ENCODE measurements at regions not wholly inside any gene's neighbourhood (a gene's known extent, or its start where the extent isn't known, plus 50 kb on each side); places are given as distances from the start of the nearest gene placed in this dataset.

DNA sequence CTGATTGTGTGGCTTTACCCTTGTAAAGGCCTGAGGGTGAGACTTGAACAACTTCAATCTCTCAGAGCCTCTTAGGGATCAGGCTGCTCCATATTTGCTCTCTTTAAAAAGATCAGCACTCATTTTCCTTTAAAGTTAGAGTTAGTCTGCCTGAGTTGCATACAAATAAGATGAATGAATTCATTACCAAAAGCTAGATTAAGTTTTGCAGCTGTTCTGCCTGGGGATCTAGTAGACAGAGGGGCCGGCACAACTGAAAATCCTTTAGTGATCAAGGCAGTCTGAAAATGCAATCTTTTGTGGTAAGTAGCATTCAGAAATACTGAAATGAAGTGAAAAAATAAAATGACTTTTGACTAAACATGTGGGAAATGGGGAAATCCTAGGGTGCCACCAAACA lies 264.0 kb downstream of the MAN2A1 start:
- ATAC-seq, result no peak
- TF ChIP-seq POLR2AphosphoS5 (IDR thresholded peaks at IDR 0.05; ENCODE audit: low read depth) (no peak), JUNB (IDR thresholded peaks at IDR 0.05; ENCODE audit: unreplicated experiment) (no peak), NANOG (IDR thresholded peaks at IDR 0.05; ENCODE audit: borderline replicate concordance) (no peak), STAT1 (IDR thresholded peaks at IDR 0.05; ENCODE audit: unreplicated experiment) (no peak), EZH2phosphoT487 (IDR thresholded peaks at IDR 0.05; ENCODE audit: unreplicated experiment) (no peak), EZH2 (IDR thresholded peaks at IDR 0.05; ENCODE audit: low read depth, unreplicated experiment) (no peak), CREB1 (CRISPR knock-in tag; IDR thresholded peaks at IDR 0.05; ENCODE audit: low read depth) (no peak), ZNF331 (CRISPR knock-in tag; IDR thresholded peaks at IDR 0.05; ENCODE audit: low read depth) (no peak), ZNF114 (CRISPR knock-in tag; IDR thresholded peaks at IDR 0.05) (no peak)
- TF ChIP-seq, protein P1, sequence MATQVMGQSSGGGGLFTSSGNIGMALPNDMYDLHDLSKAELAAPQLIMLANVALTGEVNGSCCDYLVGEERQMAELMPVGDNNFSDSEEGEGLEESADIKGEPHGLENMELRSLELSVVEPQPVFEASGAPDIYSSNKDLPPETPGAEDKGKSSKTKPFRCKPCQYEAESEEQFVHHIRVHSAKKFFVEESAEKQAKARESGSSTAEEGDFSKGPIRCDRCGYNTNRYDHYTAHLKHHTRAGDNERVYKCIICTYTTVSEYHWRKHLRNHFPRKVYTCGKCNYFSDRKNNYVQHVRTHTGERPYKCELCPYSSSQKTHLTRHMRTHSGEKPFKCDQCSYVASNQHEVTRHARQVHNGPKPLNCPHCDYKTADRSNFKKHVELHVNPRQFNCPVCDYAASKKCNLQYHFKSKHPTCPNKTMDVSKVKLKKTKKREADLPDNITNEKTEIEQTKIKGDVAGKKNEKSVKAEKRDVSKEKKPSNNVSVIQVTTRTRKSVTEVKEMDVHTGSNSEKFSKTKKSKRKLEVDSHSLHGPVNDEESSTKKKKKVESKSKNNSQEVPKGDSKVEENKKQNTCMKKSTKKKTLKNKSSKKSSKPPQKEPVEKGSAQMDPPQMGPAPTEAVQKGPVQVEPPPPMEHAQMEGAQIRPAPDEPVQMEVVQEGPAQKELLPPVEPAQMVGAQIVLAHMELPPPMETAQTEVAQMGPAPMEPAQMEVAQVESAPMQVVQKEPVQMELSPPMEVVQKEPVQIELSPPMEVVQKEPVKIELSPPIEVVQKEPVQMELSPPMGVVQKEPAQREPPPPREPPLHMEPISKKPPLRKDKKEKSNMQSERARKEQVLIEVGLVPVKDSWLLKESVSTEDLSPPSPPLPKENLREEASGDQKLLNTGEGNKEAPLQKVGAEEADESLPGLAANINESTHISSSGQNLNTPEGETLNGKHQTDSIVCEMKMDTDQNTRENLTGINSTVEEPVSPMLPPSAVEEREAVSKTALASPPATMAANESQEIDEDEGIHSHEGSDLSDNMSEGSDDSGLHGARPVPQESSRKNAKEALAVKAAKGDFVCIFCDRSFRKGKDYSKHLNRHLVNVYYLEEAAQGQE (IDR thresholded peaks at IDR 0.05; ENCODE audit: unreplicated experiment), result no peak
- TF ChIP-seq, protein P2, sequence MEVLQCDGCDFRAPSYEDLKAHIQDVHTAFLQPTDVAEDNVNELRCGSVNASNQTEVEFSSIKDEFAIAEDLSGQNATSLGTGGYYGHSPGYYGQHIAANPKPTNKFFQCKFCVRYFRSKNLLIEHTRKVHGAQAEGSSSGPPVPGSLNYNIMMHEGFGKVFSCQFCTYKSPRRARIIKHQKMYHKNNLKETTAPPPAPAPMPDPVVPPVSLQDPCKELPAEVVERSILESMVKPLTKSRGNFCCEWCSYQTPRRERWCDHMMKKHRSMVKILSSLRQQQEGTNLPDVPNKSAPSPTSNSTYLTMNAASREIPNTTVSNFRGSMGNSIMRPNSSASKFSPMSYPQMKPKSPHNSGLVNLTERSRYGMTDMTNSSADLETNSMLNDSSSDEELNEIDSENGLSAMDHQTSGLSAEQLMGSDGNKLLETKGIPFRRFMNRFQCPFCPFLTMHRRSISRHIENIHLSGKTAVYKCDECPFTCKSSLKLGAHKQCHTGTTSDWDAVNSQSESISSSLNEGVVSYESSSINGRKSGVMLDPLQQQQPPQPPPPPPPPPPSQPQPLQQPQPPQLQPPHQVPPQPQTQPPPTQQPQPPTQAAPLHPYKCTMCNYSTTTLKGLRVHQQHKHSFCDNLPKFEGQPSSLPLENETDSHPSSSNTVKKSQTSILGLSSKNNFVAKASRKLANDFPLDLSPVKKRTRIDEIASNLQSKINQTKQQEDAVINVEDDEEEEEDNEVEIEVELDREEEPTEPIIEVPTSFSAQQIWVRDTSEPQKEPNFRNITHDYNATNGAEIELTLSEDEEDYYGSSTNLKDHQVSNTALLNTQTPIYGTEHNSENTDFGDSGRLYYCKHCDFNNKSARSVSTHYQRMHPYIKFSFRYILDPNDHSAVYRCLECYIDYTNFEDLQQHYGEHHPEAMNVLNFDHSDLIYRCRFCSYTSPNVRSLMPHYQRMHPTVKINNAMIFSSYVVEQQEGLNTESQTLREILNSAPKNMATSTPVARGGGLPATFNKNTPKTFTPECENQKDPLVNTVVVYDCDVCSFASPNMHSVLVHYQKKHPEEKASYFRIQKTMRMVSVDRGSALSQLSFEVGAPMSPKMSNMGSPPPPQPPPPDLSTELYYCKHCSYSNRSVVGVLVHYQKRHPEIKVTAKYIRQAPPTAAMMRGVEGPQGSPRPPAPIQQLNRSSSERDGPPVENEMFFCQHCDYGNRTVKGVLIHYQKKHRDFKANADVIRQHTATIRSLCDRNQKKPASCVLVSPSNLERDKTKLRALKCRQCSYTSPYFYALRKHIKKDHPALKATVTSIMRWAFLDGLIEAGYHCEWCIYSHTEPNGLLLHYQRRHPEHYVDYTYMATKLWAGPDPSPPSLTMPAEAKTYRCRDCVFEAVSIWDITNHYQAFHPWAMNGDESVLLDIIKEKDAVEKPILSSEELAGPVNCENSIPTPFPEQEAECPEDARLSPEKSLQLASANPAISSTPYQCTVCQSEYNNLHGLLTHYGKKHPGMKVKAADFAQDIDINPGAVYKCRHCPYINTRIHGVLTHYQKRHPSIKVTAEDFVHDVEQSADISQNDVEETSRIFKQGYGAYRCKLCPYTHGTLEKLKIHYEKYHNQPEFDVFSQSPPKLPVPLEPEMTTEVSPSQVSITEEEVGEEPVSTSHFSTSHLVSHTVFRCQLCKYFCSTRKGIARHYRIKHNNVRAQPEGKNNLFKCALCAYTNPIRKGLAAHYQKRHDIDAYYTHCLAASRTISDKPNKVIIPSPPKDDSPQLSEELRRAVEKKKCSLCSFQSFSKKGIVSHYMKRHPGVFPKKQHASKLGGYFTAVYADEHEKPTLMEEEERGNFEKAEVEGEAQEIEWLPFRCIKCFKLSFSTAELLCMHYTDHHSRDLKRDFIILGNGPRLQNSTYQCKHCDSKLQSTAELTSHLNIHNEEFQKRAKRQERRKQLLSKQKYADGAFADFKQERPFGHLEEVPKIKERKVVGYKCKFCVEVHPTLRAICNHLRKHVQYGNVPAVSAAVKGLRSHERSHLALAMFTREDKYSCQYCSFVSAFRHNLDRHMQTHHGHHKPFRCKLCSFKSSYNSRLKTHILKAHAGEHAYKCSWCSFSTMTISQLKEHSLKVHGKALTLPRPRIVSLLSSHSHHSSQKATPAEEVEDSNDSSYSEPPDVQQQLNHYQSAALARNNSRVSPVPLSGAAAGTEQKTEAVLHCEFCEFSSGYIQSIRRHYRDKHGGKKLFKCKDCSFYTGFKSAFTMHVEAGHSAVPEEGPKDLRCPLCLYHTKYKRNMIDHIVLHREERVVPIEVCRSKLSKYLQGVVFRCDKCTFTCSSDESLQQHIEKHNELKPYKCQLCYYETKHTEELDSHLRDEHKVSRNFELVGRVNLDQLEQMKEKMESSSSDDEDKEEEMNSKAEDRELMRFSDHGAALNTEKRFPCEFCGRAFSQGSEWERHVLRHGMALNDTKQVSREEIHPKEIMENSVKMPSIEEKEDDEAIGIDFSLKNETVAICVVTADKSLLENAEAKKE (CRISPR knock-in tag; IDR thresholded peaks at IDR 0.05), result no peak
- TF ChIP-seq, protein P3, sequence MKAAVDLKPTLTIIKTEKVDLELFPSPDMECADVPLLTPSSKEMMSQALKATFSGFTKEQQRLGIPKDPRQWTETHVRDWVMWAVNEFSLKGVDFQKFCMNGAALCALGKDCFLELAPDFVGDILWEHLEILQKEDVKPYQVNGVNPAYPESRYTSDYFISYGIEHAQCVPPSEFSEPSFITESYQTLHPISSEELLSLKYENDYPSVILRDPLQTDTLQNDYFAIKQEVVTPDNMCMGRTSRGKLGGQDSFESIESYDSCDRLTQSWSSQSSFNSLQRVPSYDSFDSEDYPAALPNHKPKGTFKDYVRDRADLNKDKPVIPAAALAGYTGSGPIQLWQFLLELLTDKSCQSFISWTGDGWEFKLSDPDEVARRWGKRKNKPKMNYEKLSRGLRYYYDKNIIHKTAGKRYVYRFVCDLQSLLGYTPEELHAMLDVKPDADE (IDR thresholded peaks at IDR 0.05), result no peak
- TF ChIP-seq, protein P4, sequence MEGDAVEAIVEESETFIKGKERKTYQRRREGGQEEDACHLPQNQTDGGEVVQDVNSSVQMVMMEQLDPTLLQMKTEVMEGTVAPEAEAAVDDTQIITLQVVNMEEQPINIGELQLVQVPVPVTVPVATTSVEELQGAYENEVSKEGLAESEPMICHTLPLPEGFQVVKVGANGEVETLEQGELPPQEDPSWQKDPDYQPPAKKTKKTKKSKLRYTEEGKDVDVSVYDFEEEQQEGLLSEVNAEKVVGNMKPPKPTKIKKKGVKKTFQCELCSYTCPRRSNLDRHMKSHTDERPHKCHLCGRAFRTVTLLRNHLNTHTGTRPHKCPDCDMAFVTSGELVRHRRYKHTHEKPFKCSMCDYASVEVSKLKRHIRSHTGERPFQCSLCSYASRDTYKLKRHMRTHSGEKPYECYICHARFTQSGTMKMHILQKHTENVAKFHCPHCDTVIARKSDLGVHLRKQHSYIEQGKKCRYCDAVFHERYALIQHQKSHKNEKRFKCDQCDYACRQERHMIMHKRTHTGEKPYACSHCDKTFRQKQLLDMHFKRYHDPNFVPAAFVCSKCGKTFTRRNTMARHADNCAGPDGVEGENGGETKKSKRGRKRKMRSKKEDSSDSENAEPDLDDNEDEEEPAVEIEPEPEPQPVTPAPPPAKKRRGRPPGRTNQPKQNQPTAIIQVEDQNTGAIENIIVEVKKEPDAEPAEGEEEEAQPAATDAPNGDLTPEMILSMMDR (conservative IDR thresholded peaks at IDR 0.05; ENCODE audit: low read depth in 2 of 2), result no peak
- no peaks in the 10 kb centered on the region for H3K36me3 ChIP-seq (ENCODE audit: insufficient read depth)
- H3K9me2 ChIP-seq (ENCODE audit: insufficient read depth), result no peaks in the 10 kb centered on the region; the same call in 1 of the 2 replicates
- no peak for DNase-seq (ENCODE audit: low spot score)
- no peak overlapping the region for H3K4me3 ChIP-seq
- no peaks in the 10 kb centered on the region for H3K27me3 ChIP-seq (ENCODE audit: insufficient read depth)
- H2AFZ ChIP-seq, result no peak overlapping the region
- no peaks in the 10 kb centered on the region for H4K20me1 ChIP-seq (replicated peaks; ENCODE audit: insufficient read depth)
- H3K27ac ChIP-seq (ENCODE audit: low read depth), result no peak overlapping the region
- H3K79me2 ChIP-seq (replicated peaks; ENCODE audit: insufficient read depth), result no peaks in the 10 kb centered on the region
- no peaks in the 10 kb centered on the region for H3K27me3 Mint-ChIP-seq (ENCODE audit: insufficient read depth, low read depth, poor library complexity)
- no peaks in the 10 kb centered on the region for H3K4me1 Mint-ChIP-seq
- H3K4me3 Mint-ChIP-seq, result no peak overlapping the region
- H3K9me3 Mint-ChIP-seq, result no peaks in the 10 kb centered on the region
- H3K36me3 Mint-ChIP-seq (ENCODE audit: low read depth), result no peaks in the 10 kb centered on the region
- no peaks in the 10 kb centered on the region for H3F3A ChIP-seq (replicated peaks; ENCODE audit: low read depth)
- H3K27ac Mint-ChIP-seq, result no peak overlapping the region
- H3K4me1 ChIP-seq (ENCODE audit: insufficient read depth), result no peaks in the 10 kb centered on the region
- no peak overlapping the region for H3K4me2 ChIP-seq

Measured in GM23338 (cell line).